ELR (cell line): ENCODE measurements at regions not wholly inside any gene's neighbourhood (a gene's known extent, or its start where the extent isn't known, plus 50 kb on each side); places are given as distances from the start of the nearest gene placed in this dataset.

Experiments used
- DNase-seq: peaks from one replicate; pipeline ENCODE4 v3.0.0-alpha.2; 2015; ENCODE audit warnings: low read depth

GRCh38 chr17:72366626-72367025 lies 245.8 kb downstream of the SOX9 start:
- no peak for DNase-seq

- DNase-seq: no peak
Observed at GRCh38 chr17:72368191-72368590, 247.4 kb downstream of the SOX9 start.

- no peak for DNase-seq
Observed at GRCh38 chr17:72369366-72369765, 248.5 kb downstream of the SOX9 start.

DNA sequence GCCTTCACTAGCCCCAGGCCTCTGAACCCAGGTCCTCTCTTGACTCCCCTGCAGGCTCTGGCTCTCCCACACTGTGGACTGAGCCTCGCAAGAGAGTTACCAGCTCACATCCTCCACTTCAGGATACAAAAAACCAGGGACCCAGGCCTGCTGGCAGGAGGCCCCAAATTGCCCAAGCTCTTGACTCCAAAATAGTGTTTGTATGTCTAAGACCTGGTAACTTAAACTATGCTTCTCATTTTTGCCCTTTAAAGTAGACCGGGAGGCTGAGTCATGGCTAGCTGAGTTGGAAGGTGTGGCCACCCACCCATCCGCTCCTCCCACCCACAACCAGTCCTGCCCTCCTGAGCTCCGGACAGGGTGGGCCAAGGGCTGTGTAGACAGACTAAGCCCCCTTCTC lies 250.0 kb downstream of the SOX9 start:
- peak; percentile 77 for DNase-seq

DNA sequence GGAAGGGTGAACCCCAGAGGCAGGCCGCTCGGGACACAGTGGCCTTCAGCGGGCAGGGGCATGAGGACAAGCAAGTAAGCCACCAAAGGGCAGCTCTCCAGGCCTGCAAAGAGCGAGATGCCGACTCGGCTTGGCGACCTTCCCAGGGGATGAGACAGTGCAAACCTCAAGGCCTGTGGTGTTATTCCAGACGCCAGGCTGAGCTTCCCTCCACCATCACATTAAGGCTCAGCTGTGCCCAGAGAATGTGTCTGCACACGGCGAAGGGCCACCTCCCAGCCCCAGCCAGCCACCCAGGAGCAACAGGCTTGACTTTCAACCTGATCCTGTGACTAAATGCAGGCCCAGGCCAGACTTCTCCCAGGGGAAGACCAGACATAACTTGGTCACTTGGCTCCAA lies 251.4 kb downstream of the SOX9 start:
- DNase-seq: peak; percentile 48

GRCh38 chr17:72373910-72374741 lies 253.3 kb downstream of the SOX9 start:
- DNase-seq: no peak

- no peak for DNase-seq
Observed at GRCh38 chr17:72376526-72377345, 255.9 kb downstream of the SOX9 start.

- DNase-seq: no peak
Observed at GRCh38 chr17:72378414-72379390, 257.9 kb downstream of the SOX9 start.

DNA sequence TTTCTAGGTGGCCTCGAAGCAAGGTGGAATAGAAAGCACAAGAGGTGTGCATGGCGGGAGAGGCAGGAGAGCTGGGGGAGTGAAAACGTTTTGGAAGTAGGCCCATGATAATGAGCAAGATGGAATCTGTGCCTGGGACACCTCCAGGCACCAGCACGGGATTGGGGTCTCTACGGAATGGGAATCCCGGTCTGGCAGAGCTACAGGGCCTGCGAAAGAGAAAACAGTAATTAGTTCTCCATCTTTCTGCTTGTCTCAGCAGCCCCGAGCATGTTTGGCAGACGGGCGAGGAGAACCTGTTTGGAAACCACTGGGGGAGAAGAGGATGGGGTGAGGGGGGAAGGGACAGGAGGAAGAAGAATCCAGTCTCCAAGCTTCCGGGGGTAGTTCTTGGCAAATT lies 258.7 kb downstream of the SOX9 start:
- DNase-seq: no peak

GRCh38 chr17:72380120-72380519 lies 259.3 kb downstream of the SOX9 start:
- DNase-seq: no peak

- DNase-seq: no peak
Observed at GRCh38 chr17:72380737-72381136, 259.9 kb downstream of the SOX9 start.

DNA sequence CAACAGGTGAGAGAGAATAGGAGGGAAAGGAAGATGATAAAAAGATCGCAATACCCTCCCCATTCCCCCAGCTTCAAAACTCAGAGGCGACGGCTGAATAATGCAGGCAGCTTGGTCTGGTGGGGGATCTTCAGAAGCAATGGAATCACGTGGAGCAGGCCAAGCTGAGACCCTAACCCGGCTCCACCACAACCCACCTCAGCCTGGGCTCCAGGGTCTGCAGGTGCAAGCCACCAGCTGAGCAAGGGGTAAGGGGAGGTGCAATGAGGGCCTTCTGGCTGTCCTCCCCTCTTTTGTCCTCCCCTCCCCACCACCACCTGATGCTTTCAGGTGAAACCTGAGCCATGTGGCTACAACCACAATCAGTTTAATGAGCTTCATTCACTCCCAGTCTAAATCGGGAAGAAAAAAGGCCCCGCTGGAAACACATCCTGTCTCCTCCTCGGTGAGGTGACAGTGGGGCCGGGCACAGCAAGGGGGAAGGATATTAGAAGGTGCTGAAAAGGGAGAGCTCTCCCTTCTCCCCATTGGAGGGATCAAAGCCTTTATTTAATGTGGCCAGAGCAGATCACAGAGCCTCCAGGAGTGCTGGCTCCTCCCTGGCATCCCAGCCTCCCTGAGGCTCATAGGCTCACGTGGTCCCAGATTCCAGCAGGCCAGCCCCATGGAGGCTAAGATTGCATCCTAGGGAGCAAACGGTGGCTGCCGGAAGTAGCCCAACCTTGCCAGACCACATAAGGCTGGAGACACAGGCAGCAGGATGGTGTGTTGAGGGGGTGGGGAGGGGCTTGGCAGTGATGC lies 261.0 kb downstream of the SOX9 start:
- no peak for DNase-seq

- no peak for DNase-seq
Observed at GRCh38 chr17:72382971-72383722, 262.3 kb downstream of the SOX9 start.

DNA sequence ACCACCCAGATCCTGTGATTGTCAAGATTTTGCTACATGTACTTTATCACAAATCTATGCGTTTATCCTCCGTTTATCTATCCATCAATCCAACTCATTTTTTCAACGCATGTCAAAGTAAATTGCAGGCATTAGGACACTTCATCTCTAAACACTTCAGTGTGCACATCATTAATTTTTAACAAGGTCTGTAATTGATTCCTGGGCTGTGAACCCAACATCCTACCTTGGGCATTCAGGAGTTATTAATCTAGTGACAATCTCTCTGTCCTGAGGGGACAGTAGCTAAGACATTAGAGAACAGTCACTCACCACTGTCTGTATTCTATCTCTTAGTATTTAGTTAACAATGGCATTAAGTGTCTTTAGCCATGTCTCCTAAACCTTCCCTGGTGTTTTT lies 264.7 kb downstream of the SOX9 start:
- no peak for DNase-seq

GRCh38 chr17:72386173-72386572 lies 265.4 kb downstream of the SOX9 start:
- DNase-seq: peak; percentile 84

DNA sequence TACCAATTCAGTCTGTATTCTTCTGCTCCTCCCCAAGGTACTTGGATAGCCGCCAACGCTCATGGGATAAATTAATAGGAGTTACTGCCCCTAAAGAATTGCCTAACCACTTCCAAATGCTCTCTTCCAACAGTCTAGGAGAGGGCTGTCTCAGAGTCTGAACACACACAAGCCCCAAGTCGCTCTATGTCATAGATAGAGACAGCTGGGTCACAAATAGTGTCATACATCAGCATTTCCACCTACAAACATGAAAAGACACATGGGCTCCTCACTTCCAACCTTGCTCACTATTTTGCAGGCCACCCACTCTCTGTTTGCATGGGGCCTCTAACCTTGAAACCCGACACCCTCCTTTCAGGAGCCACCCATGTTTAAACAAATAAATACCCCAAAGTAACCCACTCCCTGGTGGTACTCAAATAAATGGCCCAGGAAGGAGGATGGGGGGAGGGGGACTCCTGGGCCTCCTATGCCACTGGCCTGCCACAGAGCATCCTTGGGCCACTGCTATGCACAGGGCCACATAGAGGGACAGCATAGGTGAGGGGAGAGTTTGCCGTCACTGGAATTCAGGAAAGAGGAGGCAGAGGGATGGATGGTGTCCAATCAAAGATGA lies 265.9 kb downstream of the SOX9 start:
- DNase-seq: peak; percentile 23

- DNase-seq: peak; percentile 93
Observed at GRCh38 chr17:72387487-72387886, 266.7 kb downstream of the SOX9 start.

- DNase-seq: peak; percentile 64
Observed at GRCh38 chr17:72387969-72388368, 267.1 kb downstream of the SOX9 start.

DNA sequence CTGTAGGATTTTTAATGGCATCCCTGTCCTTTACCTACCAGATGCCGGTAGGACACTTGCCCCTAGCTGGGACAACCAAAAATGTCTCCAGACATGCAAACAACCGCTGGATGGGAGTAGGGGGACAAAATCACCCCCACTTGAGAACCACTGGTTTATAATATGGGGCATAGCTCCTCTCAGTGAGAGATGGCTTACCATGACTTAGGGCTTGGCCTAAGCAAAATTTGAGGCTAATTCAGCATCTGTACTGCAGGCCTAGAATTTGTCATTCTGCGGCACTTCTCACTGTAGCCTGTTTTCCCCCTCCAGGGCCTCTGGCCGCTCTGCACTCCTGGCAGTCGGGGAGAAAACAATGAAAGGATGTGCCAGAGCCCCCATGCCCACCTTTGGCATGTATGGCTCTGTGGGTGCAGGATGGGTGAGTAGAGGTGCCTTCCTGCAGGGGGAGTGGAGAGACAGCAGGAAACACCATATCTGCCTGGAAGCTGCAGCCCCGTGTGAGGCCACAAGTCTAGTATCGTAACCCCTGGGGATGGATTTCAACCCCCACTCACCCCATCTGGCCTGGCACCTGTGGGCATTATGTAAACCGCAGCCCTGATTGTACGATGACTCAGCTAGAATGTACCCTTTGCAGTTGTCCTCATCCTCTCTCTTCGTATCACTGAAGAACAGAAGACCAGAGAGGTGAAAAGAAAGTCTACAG lies 268.1 kb downstream of the SOX9 start:
- DNase-seq: peak; percentile 80
